ENCODE measurements at regions not wholly inside any gene's neighbourhood (a gene's known extent, or its start where the extent isn't known, plus 50 kb on each side); places are given as distances from the start of the nearest gene placed in this dataset.
"Not testable (repeated sequence)": the region's sequence is repeated elsewhere in the genome, so short reads cannot be mapped to it uniquely, and the experiment has no call there.

GRCh38 chr22:22977479-22978200 is 90.0 kb downstream of the IGLL5 start:
- no peak for DNase-seq

- no peak for DNase-seq
Measured at GRCh38 chr22:22978637-22979036, 91.0 kb downstream of the IGLL5 start.

GRCh38 chr22:22979121-22979724 is 91.1 kb upstream of the GNAZ start:
- DNase-seq, result no peak

- no peak for DNase-seq
Measured at GRCh38 chr22:22979954-22980353, 90.4 kb upstream of the GNAZ start.

- DNase-seq, result no peak
Measured at GRCh38 chr22:22981670-22982571, 88.4 kb upstream of the GNAZ start.

- no peak for DNase-seq
Measured at GRCh38 chr22:22982616-22983015, 87.7 kb upstream of the GNAZ start.

- DNase-seq, result no peak
Measured at GRCh38 chr22:22983123-22983522, 87.2 kb upstream of the GNAZ start.

- DNase-seq, result no peak
Measured at GRCh38 chr22:22983816-22984215, 86.5 kb upstream of the GNAZ start.

GRCh38 chr22:22984967-22985366 is 85.4 kb upstream of the GNAZ start:
- no peak for DNase-seq

GRCh38 chr22:22986008-22986407 is 84.3 kb upstream of the GNAZ start:
- DNase-seq, result no peak

GRCh38 chr22:22986640-22987039 is 83.7 kb upstream of the GNAZ start:
- DNase-seq, result no peak

- no peak for DNase-seq
Measured at GRCh38 chr22:22988150-22988549, 82.2 kb upstream of the GNAZ start.

GRCh38 chr22:22988785-22989184 is 81.5 kb upstream of the GNAZ start:
- no peak for DNase-seq

GRCh38 chr22:22989856-22990255 is 80.5 kb upstream of the GNAZ start:
- no peak for DNase-seq

GRCh38 chr22:22990711-22991505 is 79.4 kb upstream of the GNAZ start:
- not testable (repeated sequence) for DNase-seq

GRCh38 chr22:22992474-22992873 is 77.8 kb upstream of the GNAZ start:
- DNase-seq, result no peak

GRCh38 chr22:22993184-22993583 is 77.1 kb upstream of the GNAZ start:
- no peak for DNase-seq

GRCh38 chr22:22995166-22995565 is 75.2 kb upstream of the GNAZ start:
- DNase-seq, result no peak

- no peak for DNase-seq
Measured at GRCh38 chr22:22996511-22997261, 73.6 kb upstream of the GNAZ start.

- no peak for DNase-seq
Measured at GRCh38 chr22:22997262-22997898, 72.9 kb upstream of the GNAZ start.

- no peak for DNase-seq
Measured at GRCh38 chr22:22997988-22998387, 72.3 kb upstream of the GNAZ start.

- no peak for DNase-seq
Measured at GRCh38 chr22:22999523-22999922, 70.8 kb upstream of the GNAZ start.

Measured in NCI-H510A (cell line).